ENCODE measurements at regions not wholly inside any gene's neighbourhood (a gene's known extent, or its start where the extent isn't known, plus 50 kb on each side); places are given as distances from the start of the nearest gene placed in this dataset.

DNA sequence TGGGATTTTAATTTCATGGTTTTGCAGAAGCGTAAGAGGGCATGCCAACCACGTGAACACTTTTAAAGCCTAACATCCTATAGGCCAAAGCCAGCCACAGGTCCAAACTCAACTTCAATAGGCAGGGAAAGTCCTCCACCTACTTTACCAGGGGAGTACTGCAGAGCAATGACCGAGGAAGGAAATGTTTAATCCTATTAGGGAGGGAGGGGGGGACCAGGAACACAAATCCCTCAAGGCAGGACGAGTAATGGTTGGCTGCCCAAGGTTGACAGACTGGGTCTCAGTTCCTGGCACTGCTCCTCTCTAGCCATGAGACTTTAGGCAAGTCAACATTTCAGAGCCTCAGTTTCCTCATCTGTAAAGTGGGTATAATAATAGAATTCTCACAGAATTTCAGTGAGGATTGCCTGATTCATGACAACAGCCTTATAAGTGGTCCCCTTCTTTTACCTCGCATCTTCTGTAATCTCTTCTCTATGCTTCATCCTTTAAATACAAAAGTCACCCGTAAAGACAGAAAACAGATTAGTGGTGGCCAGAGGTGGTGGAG lies 315.8 kb downstream of the HAPSTR1 start:
- no peaks in the 10 kb centered on the region for H3K9me3 Mint-ChIP-seq
- intact Hi-C loops (cut with micrococcal nuclease) = no loop called here
- H3K9me3 ChIP-seq (ENCODE audit: control insufficient read depth, insufficient read depth, low read length) = no peaks in the 10 kb centered on the region
- H3K4me3 ChIP-seq (ENCODE audit: low read length) = no peak overlapping the region
- H3K27ac ChIP-seq (ENCODE audit: low read length) = no peak overlapping the region
- H3K4me3 Mint-ChIP-seq = no peak overlapping the region
- ATAC-seq (no peak), DNase-seq (no peak)
- 75% methylated on average over 4 of the region's 6 CpGs for WGBS (ENCODE audit: insufficient coverage)
- H3K4me1 Mint-ChIP-seq = no peaks in the 10 kb centered on the region
- no peaks in the 10 kb centered on the region for H3K36me3 Mint-ChIP-seq
- H3K4me1 ChIP-seq (ENCODE audit: control insufficient read depth, insufficient read depth, low read length) = no peaks in the 10 kb centered on the region
- H3K27me3 ChIP-seq (ENCODE audit: control insufficient read depth, insufficient read depth, low read length) = no peaks in the 10 kb centered on the region
- H3K27me3 Mint-ChIP-seq (ENCODE audit: low read depth in 2 of 2) = no peaks in the 10 kb centered on the region
- no peaks in the 10 kb centered on the region for H3K36me3 ChIP-seq (ENCODE audit: control insufficient read depth, insufficient read depth, low read length)
- H3K27ac Mint-ChIP-seq = no peak overlapping the region
- TF ChIP-seq, protein P1, sequence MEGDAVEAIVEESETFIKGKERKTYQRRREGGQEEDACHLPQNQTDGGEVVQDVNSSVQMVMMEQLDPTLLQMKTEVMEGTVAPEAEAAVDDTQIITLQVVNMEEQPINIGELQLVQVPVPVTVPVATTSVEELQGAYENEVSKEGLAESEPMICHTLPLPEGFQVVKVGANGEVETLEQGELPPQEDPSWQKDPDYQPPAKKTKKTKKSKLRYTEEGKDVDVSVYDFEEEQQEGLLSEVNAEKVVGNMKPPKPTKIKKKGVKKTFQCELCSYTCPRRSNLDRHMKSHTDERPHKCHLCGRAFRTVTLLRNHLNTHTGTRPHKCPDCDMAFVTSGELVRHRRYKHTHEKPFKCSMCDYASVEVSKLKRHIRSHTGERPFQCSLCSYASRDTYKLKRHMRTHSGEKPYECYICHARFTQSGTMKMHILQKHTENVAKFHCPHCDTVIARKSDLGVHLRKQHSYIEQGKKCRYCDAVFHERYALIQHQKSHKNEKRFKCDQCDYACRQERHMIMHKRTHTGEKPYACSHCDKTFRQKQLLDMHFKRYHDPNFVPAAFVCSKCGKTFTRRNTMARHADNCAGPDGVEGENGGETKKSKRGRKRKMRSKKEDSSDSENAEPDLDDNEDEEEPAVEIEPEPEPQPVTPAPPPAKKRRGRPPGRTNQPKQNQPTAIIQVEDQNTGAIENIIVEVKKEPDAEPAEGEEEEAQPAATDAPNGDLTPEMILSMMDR (IDR thresholded peaks at IDR 0.05) = no peak

GRCh38 chr16:9408297-9408878 lies 316.9 kb downstream of the HAPSTR1 start:
- intact Hi-C loops (cut with micrococcal nuclease) = no loop called here
- Mint-ChIP-seq H3K4me1 (no peaks in the 10 kb centered on the region), H3K4me3 (no peak overlapping the region), H3K27ac (no peak overlapping the region), H3K36me3 (no peaks in the 10 kb centered on the region), H3K9me3 (no peaks in the 10 kb centered on the region), H3K27me3 (ENCODE audit: low read depth in 2 of 2) (no peaks in the 10 kb centered on the region)
- no peak for ATAC-seq
- TF ChIP-seq, protein P1 (IDR thresholded peaks at IDR 0.05) = no peak
- H3K9me3 ChIP-seq (ENCODE audit: control insufficient read depth, insufficient read depth, low read length) = no peaks in the 10 kb centered on the region
- no peaks in the 10 kb centered on the region for H3K27me3 ChIP-seq (ENCODE audit: control insufficient read depth, insufficient read depth, low read length)
- H3K36me3 ChIP-seq (ENCODE audit: control insufficient read depth, insufficient read depth, low read length) = no peaks in the 10 kb centered on the region
- 70% methylated on average over 9 of the region's 9 CpGs for WGBS (ENCODE audit: insufficient coverage)
- H3K4me3 ChIP-seq (ENCODE audit: low read length) = no peak overlapping the region
- no peak for DNase-seq
- no peak overlapping the region for H3K27ac ChIP-seq (ENCODE audit: low read length)
- H3K4me1 ChIP-seq (ENCODE audit: control insufficient read depth, insufficient read depth, low read length) = no peaks in the 10 kb centered on the region

GRCh38 chr16:9409560-9410493 lies 318.4 kb downstream of the HAPSTR1 start:
- H3K27me3 ChIP-seq (ENCODE audit: control insufficient read depth, insufficient read depth, low read length) = no peaks in the 10 kb centered on the region
- no peak overlapping the region for H3K4me3 ChIP-seq (ENCODE audit: low read length)
- Mint-ChIP-seq H3K4me1 (no peaks in the 10 kb centered on the region), H3K4me3 (no peak overlapping the region), H3K27ac (no peak overlapping the region), H3K27me3 (ENCODE audit: low read depth in 2 of 2) (no peaks in the 10 kb centered on the region), H3K36me3 (no peaks in the 10 kb centered on the region), H3K9me3 (no peaks in the 10 kb centered on the region)
- no peaks in the 10 kb centered on the region for H3K4me1 ChIP-seq (ENCODE audit: control insufficient read depth, insufficient read depth, low read length)
- intact Hi-C loops (cut with micrococcal nuclease) = no loop called here
- no peak overlapping the region for H3K27ac ChIP-seq (ENCODE audit: low read length)
- TF ChIP-seq, protein P1 (IDR thresholded peaks at IDR 0.05) = no peak
- no peaks in the 10 kb centered on the region for H3K9me3 ChIP-seq (ENCODE audit: control insufficient read depth, insufficient read depth, low read length)
- 87% methylated on average over 7 of the region's 10 CpGs for WGBS (ENCODE audit: insufficient coverage)
- DNase-seq = no peak
- H3K36me3 ChIP-seq (ENCODE audit: control insufficient read depth, insufficient read depth, low read length) = no peaks in the 10 kb centered on the region
- ATAC-seq = no peak
